CD14-positive monocyte (primary cell): ENCODE measurements at regions not wholly inside any gene's neighbourhood (a gene's known extent, or its start where the extent isn't known, plus 50 kb on each side); places are given as distances from the start of the nearest gene placed in this dataset.
A peak's percentile ranks its signal among the peaks of the same experiment; 100 is the strongest.

Experiments
- DNase-seq, 3 donors: peaks; one replicate each; pipeline ENCODE4 v3.0.0-alpha.2; 2011 to 2022
- H2AFZ ChIP-seq: 2 replicates; pipeline ENCODE4 v1.6.0; 2012; ENCODE audit warnings: mild to moderate bottlenecking, low read depth, low read length, inconsistent platforms; ENCODE audit not compliant: insufficient read depth, poor library complexity, severe bottlenecking
- H3K27ac ChIP-seq, 2 donors: 1 replicate in 1 of 2; 2 replicates in 1 of 2; pipeline ENCODE4 v1.5.1; 2012 to 2013; ENCODE audit warnings: low read length in 2 of 2, control low read depth in 1 of 2, inconsistent platforms in 1 of 2, low read depth in 1 of 2, mild to moderate bottlenecking in 1 of 2
- H3K27me3 ChIP-seq, 2 donors: one replicate each; pipeline versions ENCODE4 v1.6.0 to v1.6.1; 2011 to 2013; ENCODE audit warnings: low read length in 2 of 2; ENCODE audit not compliant: control insufficient read depth in 2 of 2, insufficient read depth in 2 of 2
- H3K36me3 ChIP-seq, 2 donors: replicated peaks in 1 of 2; 1 replicate in 1 of 2; 2 replicates in 1 of 2; pipeline versions ENCODE4 v1.5.1 to v1.6.1; 2012 to 2013; ENCODE audit warnings: low read length in 2 of 2, control low read depth in 1 of 2, inconsistent platforms in 1 of 2, mild to moderate bottlenecking in 1 of 2; ENCODE audit not compliant: insufficient read depth in 2 of 2, control insufficient read depth in 1 of 2
- H3K4me1 ChIP-seq, 2 donors: 1 replicate in 1 of 2; 2 replicates in 1 of 2; pipeline versions ENCODE4 v1.5.1 to v1.6.1; 2012 to 2013; ENCODE audit warnings: low read length in 2 of 2, control low read depth in 1 of 2, inconsistent platforms in 1 of 2, mild to moderate bottlenecking in 1 of 2, moderate library complexity in 1 of 2; ENCODE audit not compliant: insufficient read depth in 2 of 2, control insufficient read depth in 1 of 2
- H3K4me2 ChIP-seq: replicated peaks from 2 replicates; pipeline ENCODE3; 2012; ENCODE audit warnings: low read length, moderate library complexity, mild to moderate bottlenecking; ENCODE audit not compliant: poor library complexity, severe bottlenecking; ENCODE audit errors: extremely low read depth
- H3K4me3 ChIP-seq, 3 experiments: fragments of 200-600 bp in 1 of 3; sonication (generic) in 1 of 3; replicated peaks in 1 of 3; 1 replicate in 2 of 3; 2 replicates in 1 of 3; pipeline ENCODE4 v1.5.1; 2011 to 2013; ENCODE audit warnings: low read length in 3 of 3, mild to moderate bottlenecking in 3 of 3, control low read depth in 2 of 3, low read depth in 2 of 3, inconsistent platforms in 1 of 3, moderate library complexity in 1 of 3
- H3K79me2 ChIP-seq: 2 replicates; pipeline ENCODE4 v1.6.0; 2012; ENCODE audit warnings: mild to moderate bottlenecking, control low read depth, inconsistent platforms, low read length, moderate library complexity; ENCODE audit not compliant: insufficient read depth
- H3K9ac ChIP-seq: 2 replicates; pipeline ENCODE4 v1.6.0; 2017; ENCODE audit warnings: low read length, mild to moderate bottlenecking; ENCODE audit not compliant: insufficient read depth, poor library complexity, severe bottlenecking
- H3K9me3 ChIP-seq, 2 donors: replicated peaks in 1 of 2; 1 replicate in 1 of 2; 2 replicates in 1 of 2; pipeline versions ENCODE4 v1.5.1 to v1.6.1; 2012 to 2013; ENCODE audit warnings: low read length in 2 of 2, control low read depth in 1 of 2; ENCODE audit not compliant: control insufficient read depth in 1 of 2, insufficient read depth in 1 of 2
- H4K20me1 ChIP-seq: 2 replicates; pipeline ENCODE4 v1.6.0; 2012; ENCODE audit warnings: mild to moderate bottlenecking, low read length, control low read depth, moderate library complexity; ENCODE audit not compliant: insufficient read depth
- H3K27ac Mint-ChIP-seq, 7 donors: one replicate each; pipeline ENCODE4 v1.8.0; 2020; ENCODE audit warnings: mild to moderate bottlenecking in 7 of 7, mixed read lengths in 7 of 7, moderate library complexity in 6 of 7, inconsistent platforms in 2 of 7
- H3K27me3 Mint-ChIP-seq, 3 donors: one replicate each; pipeline ENCODE4 v1.8.0; 2021 to 2022; ENCODE audit warnings: low read depth in 3 of 3, mild to moderate bottlenecking in 3 of 3, mixed read lengths in 3 of 3, moderate library complexity in 3 of 3, inconsistent platforms in 1 of 3
- H3K36me3 Mint-ChIP-seq, 2 donors: one replicate each; pipeline ENCODE4 v1.8.0; 2020; ENCODE audit warnings: mixed read lengths in 2 of 2, inconsistent platforms in 1 of 2, mild to moderate bottlenecking in 1 of 2
- H3K4me1 Mint-ChIP-seq: one replicate; pipeline ENCODE4 v1.8.0; 2020; ENCODE audit warnings: mild to moderate bottlenecking, mixed read lengths
- H3K4me3 Mint-ChIP-seq, 2 donors: one replicate each; pipeline ENCODE4 v1.8.0; 2020; ENCODE audit warnings: mild to moderate bottlenecking in 2 of 2, mixed read lengths in 2 of 2, moderate library complexity in 1 of 2
- H3K9me3 Mint-ChIP-seq, 7 donors: one replicate each; pipeline ENCODE4 v1.8.0; 2020 to 2022; ENCODE audit warnings: mixed read lengths in 7 of 7, mild to moderate bottlenecking in 6 of 7, moderate library complexity in 6 of 7, inconsistent platforms in 2 of 7
- WGBS: methylation state at CpG from one replicate; pipeline ENCODE4 v1.1.5; 2013; ENCODE audit warnings: missing lambda C conversion rate; ENCODE audit not compliant: insufficient coverage; 5-methylcytosine and 5-hydroxymethylcytosine counted together
- intact Hi-C, 2 donors: fragments of 100-400 bp; cut with micrococcal nuclease; formaldehyde crosslinking; loops; one replicate each; pipeline versions ENCODE4 v1.15.0 to v1.15.1; 2023
- TF ChIP-seq, protein P1 (sequence below): fragments of 200-600 bp; IDR thresholded peaks from one replicate; pipeline ENCODE4 v1.8.0; 2022; ENCODE audit warnings: antibody characterized with exemption, mild to moderate bottlenecking

- DNase-seq, result no peak
- no peak overlapping the region for H3K27ac ChIP-seq
- H3K4me2 ChIP-seq, result no peak overlapping the region
- 97% methylated on average over 18 of the region's 18 CpGs for WGBS
- H3K4me1 ChIP-seq, result no peaks in the 10 kb centered on the region
- Mint-ChIP-seq H3K4me1 (peaks cover 2% of the 10 kb centered on the region), H3K27me3 (peaks cover 20 to 58% (median 28%) of the 10 kb centered on the region in 3 donors), H3K36me3 (no peaks in the 10 kb centered on the region), H3K4me3 (no peak overlapping the region), H3K9me3 (peaks cover 0 to 7% (median 0%) of the 10 kb centered on the region in 7 donors), H3K27ac (no peak overlapping the region)
- intact Hi-C loops, result no loop called here
- no peaks in the 10 kb centered on the region for H3K36me3 ChIP-seq
- H3K9me3 ChIP-seq, result no peaks in the 10 kb centered on the region
- no peak overlapping the region for H2AFZ ChIP-seq
- no peaks in the 10 kb centered on the region for H3K79me2 ChIP-seq
- no peak overlapping the region for H3K4me3 ChIP-seq
- no peak overlapping the region for H3K9ac ChIP-seq
- no peaks in the 10 kb centered on the region for H4K20me1 ChIP-seq
- TF ChIP-seq, protein P1, sequence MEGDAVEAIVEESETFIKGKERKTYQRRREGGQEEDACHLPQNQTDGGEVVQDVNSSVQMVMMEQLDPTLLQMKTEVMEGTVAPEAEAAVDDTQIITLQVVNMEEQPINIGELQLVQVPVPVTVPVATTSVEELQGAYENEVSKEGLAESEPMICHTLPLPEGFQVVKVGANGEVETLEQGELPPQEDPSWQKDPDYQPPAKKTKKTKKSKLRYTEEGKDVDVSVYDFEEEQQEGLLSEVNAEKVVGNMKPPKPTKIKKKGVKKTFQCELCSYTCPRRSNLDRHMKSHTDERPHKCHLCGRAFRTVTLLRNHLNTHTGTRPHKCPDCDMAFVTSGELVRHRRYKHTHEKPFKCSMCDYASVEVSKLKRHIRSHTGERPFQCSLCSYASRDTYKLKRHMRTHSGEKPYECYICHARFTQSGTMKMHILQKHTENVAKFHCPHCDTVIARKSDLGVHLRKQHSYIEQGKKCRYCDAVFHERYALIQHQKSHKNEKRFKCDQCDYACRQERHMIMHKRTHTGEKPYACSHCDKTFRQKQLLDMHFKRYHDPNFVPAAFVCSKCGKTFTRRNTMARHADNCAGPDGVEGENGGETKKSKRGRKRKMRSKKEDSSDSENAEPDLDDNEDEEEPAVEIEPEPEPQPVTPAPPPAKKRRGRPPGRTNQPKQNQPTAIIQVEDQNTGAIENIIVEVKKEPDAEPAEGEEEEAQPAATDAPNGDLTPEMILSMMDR, result no peak
- H3K27me3 ChIP-seq, result peaks cover 0 to 23% of the 10 kb centered on the region in 2 donors
Measured at GRCh38 chr22:49677495-49677889, 150.2 kb downstream of the BRD1 start.

- no peak overlapping the region for H3K4me2 ChIP-seq
- TF ChIP-seq, protein P1, result no peak
- no peaks in the 10 kb centered on the region for H3K9me3 ChIP-seq
- H3K27ac ChIP-seq, result no peak overlapping the region
- H3K27me3 ChIP-seq, result peaks cover 2 to 26% of the 10 kb centered on the region in 2 donors
- no peak overlapping the region for H3K4me3 Mint-ChIP-seq
- H3K9ac ChIP-seq, result no peak overlapping the region
- no peaks in the 10 kb centered on the region for H3K36me3 ChIP-seq
- no peak overlapping the region for H2AFZ ChIP-seq
- H3K36me3 Mint-ChIP-seq, result no peaks in the 10 kb centered on the region
- peak overlapping the region in 1 of 7 donors; percentile 80 for H3K27ac Mint-ChIP-seq
- peaks cover 0 to 9% (median 0%) of the 10 kb centered on the region in 7 donors for H3K9me3 Mint-ChIP-seq
- peak in 1 of 3 donors; percentile 2 for DNase-seq
- peaks cover 23 to 60% (median 31%) of the 10 kb centered on the region in 3 donors for H3K27me3 Mint-ChIP-seq
- H3K79me2 ChIP-seq, result no peaks in the 10 kb centered on the region
- H4K20me1 ChIP-seq, result no peaks in the 10 kb centered on the region
- H3K4me1 ChIP-seq, result no peaks in the 10 kb centered on the region
- WGBS, result 82% methylated on average over 9 of the region's 9 CpGs
- intact Hi-C loops, result no loop called here
- H3K4me1 Mint-ChIP-seq, result peaks cover 2% of the 10 kb centered on the region
- no peak overlapping the region for H3K4me3 ChIP-seq
Measured at GRCh38 chr22:49676783-49677494, 150.7 kb downstream of the BRD1 start.
